ENCODE measurements at regions not wholly inside any gene's neighbourhood (a gene's known extent, or its start where the extent isn't known, plus 50 kb on each side); places are given as distances from the start of the nearest gene placed in this dataset.

DNA sequence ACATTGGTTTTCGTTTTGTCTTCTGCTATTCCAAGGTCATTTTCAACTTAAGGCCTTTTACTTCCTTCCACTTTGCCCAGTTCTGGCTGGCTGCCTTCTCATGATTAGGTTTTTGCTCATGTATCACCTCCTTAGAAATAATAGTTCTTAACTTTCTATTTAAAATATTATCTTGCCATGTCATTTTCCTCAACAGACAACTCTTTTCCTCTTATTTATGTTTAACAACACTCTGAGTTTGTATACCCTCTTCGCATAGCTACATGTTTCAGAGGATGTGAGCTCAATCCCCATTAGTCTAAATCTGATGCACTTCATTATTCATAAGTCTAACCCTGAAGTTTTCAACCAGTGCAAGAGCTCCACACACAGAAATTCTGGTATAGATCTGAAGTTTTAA lies 299.1 kb downstream of the BCHE start:
- no peak overlapping the region for H3K4me3 ChIP-seq
- TF ChIP-seq POLR2A (IDR thresholded peaks at IDR 0.05): no peak
- TF ChIP-seq EP300 (IDR thresholded peaks at IDR 0.05): no peak
- TF ChIP-seq, protein P1, sequence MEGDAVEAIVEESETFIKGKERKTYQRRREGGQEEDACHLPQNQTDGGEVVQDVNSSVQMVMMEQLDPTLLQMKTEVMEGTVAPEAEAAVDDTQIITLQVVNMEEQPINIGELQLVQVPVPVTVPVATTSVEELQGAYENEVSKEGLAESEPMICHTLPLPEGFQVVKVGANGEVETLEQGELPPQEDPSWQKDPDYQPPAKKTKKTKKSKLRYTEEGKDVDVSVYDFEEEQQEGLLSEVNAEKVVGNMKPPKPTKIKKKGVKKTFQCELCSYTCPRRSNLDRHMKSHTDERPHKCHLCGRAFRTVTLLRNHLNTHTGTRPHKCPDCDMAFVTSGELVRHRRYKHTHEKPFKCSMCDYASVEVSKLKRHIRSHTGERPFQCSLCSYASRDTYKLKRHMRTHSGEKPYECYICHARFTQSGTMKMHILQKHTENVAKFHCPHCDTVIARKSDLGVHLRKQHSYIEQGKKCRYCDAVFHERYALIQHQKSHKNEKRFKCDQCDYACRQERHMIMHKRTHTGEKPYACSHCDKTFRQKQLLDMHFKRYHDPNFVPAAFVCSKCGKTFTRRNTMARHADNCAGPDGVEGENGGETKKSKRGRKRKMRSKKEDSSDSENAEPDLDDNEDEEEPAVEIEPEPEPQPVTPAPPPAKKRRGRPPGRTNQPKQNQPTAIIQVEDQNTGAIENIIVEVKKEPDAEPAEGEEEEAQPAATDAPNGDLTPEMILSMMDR (IDR thresholded peaks at IDR 0.05): no peak
- intact Hi-C loops (cut with DNase I): no loop called here
- H3K27me3 ChIP-seq: no peaks in the 10 kb centered on the region
- 57 to 68% (median 60%) methylated on average over 2 of the region's 2 CpGs for WGBS, 3 donors
- no peaks in the 10 kb centered on the region for H3K9me3 ChIP-seq
- H3K36me3 ChIP-seq: no peaks in the 10 kb centered on the region
- no peak for DNase-seq
- no peaks in the 10 kb centered on the region for H3K4me1 ChIP-seq (ENCODE audit: insufficient read depth)
- H3K27ac ChIP-seq: no peak overlapping the region

DNA sequence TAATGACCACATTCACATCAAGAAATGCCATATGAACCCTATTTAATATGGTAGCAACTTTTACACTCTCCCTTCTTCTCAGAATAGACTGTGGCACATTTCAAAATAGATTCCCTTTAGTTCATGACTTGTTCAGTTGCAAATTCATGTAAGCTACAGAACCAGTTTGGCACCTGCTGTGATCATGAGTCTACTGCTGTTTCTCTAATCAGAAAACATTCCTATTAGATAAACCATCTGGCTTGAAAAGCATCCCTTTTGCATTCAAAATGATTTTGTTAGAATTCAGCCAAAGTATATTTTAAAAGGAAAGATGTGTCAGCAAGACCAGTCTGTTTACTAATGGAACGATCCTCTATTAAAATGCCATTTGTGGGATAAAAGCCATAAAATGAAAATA lies 304.4 kb downstream of the BCHE start:
- no peaks in the 10 kb centered on the region for H3K9me3 ChIP-seq
- no peaks in the 10 kb centered on the region for H3K36me3 ChIP-seq
- DNase-seq: no peak
- H3K4me1 ChIP-seq (ENCODE audit: insufficient read depth): no peaks in the 10 kb centered on the region
- 50 to 69% (median 58%) methylated on average over 1 of the region's 1 CpG for WGBS, 3 donors
- no peaks in the 10 kb centered on the region for H3K27me3 ChIP-seq
- intact Hi-C loops (cut with DNase I): no loop called here
- H3K4me3 ChIP-seq: no peak overlapping the region
- H3K27ac ChIP-seq: no peak overlapping the region
- no peak for TF ChIP-seq POLR2A (IDR thresholded peaks at IDR 0.05)

DNA sequence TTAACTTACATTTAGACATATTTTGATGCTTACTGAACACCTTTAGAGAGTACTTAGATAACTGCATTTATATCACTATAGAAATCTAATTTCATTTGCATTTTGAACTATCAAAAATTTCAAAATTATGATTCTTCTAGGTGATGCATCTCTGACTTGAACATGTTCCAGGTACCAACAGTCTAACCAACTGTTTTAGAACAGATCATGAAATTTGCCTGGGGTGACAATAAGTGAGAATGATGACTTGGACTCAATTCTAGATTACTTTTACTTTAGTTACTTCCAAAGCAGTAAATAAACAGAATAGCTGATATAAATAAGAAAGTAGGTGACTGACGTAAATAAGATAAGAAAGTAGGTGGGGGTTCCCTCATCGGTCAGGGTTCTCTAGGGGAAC lies 307.8 kb downstream of the BCHE start:
- no peak for TF ChIP-seq POLR2A (IDR thresholded peaks at IDR 0.05)
- TF ChIP-seq, protein P1 (IDR thresholded peaks at IDR 0.05): no peak
- no peak for TF ChIP-seq EP300 (IDR thresholded peaks at IDR 0.05)
- Histone ChIP-seq H3K4me1 (ENCODE audit: insufficient read depth) (no peaks in the 10 kb centered on the region), H3K4me3 (no peak overlapping the region), H3K9me3 (no peaks in the 10 kb centered on the region), H3K27ac (no peak overlapping the region), H3K27me3 (no peaks in the 10 kb centered on the region), H3K36me3 (no peaks in the 10 kb centered on the region)
- WGBS, 3 donors: 61 to 86% (median 81%) methylated on average over 2 of the region's 2 CpGs
- DNase-seq: no peak
- intact Hi-C loops (cut with DNase I): no loop called here

DNA sequence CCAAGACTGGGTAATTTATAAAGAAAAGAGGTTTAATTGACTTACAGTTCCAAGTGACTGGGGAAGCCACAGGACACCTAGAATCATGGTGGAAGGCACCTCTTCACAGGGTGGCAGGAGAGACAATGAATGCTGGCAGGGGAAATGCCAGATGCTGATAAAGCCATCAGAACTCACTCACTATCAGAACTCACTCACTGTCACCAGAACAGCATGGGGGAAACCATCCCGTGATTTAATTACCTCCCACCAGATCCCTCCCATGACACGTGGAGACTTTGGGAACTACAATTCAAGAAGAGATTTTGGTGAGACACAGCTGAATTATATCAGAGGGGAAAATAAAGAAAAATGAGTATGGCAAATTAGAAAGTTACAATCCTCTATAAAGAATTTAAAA lies 310.9 kb downstream of the BCHE start:
- Histone ChIP-seq H3K4me1 (ENCODE audit: insufficient read depth) (no peaks in the 10 kb centered on the region), H3K27me3 (no peaks in the 10 kb centered on the region), H3K4me3 (no peak overlapping the region), H3K9me3 (no peaks in the 10 kb centered on the region), H3K36me3 (no peaks in the 10 kb centered on the region), H3K27ac (no peak overlapping the region)
- DNase-seq: no peak
- TF ChIP-seq POLR2A (IDR thresholded peaks at IDR 0.05): no peak
- TF ChIP-seq, protein P1 (IDR thresholded peaks at IDR 0.05): no peak
- TF ChIP-seq EP300 (IDR thresholded peaks at IDR 0.05): no peak
- intact Hi-C loops (cut with DNase I): no loop called here
- 18 to 42% (median 29%) methylated on average over 2 of the region's 2 CpGs for WGBS, 3 donors

DNA sequence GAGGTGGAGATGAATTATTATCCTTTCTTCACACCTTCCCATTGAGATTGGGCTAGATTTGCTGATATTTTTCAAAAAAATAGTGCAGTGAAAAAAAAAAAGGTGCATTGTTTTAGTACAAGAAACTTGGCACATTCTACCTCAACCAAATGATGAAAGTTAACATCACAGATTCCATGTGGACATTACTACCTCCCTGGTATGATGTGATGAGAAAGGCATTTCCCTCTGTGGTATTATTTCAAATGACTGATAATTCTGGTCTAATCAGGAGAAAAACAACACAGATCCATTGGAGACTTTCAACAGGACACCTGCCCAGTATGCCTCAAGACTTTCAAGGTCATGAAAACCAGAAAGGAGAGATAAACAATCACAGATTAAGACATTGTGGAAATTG lies 313.4 kb downstream of the BCHE start:
- Histone ChIP-seq H3K4me1 (ENCODE audit: insufficient read depth) (no peaks in the 10 kb centered on the region), H3K9me3 (no peaks in the 10 kb centered on the region), H3K27me3 (no peaks in the 10 kb centered on the region), H3K36me3 (no peaks in the 10 kb centered on the region), H3K27ac (no peak overlapping the region), H3K4me3 (no peak overlapping the region)
- intact Hi-C loops (cut with DNase I): no loop called here
- TF ChIP-seq EP300 (IDR thresholded peaks at IDR 0.05): no peak
- TF ChIP-seq POLR2A (IDR thresholded peaks at IDR 0.05): no peak
- TF ChIP-seq, protein P1 (IDR thresholded peaks at IDR 0.05): no peak
- DNase-seq: no peak

Measured in ovary (tissue), 7 donors.